IMR-90 (cell line): ENCODE measurements at regions not wholly inside any gene's neighbourhood (a gene's known extent, or its start where the extent isn't known, plus 50 kb on each side); places are given as distances from the start of the nearest gene placed in this dataset.

Experiments
- BHLHE40 ChIP-seq: fragments of 150-350 bp; IDR thresholded peaks from 2 replicates; pipeline ENCODE4 v1.6.1; 2016; ENCODE audit warnings: mild to moderate bottlenecking, low read depth, low read length
- CEBPB ChIP-seq: IDR thresholded peaks from 2 replicates; pipeline ENCODE4 v1.6.1; 2012; ENCODE audit warnings: low read depth, low read length, improper control_type of control experiment
- CHD1 ChIP-seq: IDR thresholded peaks from 2 replicates; pipeline ENCODE4 v1.6.1; 2012; ENCODE audit warnings: low read depth, low read length, improper control_type of control experiment
- MAFK ChIP-seq: IDR thresholded peaks from 2 replicates; pipeline ENCODE4 v1.6.1; 2012; ENCODE audit warnings: low read depth, low read length, improper control_type of control experiment
- MXI1 ChIP-seq: IDR thresholded peaks from 2 replicates; pipeline ENCODE4 v1.6.1; 2012; ENCODE audit warnings: low read depth, mild to moderate bottlenecking, low read length, moderate library complexity, borderline replicate concordance
- POLR2A ChIP-seq: IDR thresholded peaks from 2 replicates; pipeline ENCODE4 v1.6.1; 2012; ENCODE audit warnings: mild to moderate bottlenecking, low read depth, low read length
- RAD21 ChIP-seq: IDR thresholded peaks from 2 replicates; pipeline ENCODE4 v1.6.1; 2012; ENCODE audit warnings: low read length, improper control_type of control experiment
- RCOR1 ChIP-seq: IDR thresholded peaks from 2 replicates; pipeline ENCODE4 v1.6.1; 2012; ENCODE audit warnings: mild to moderate bottlenecking, low read length, improper control_type of control experiment; ENCODE audit not compliant: insufficient replicate concordance
- SMC3 ChIP-seq: fragments of 150-350 bp; IDR thresholded peaks from 2 replicates; pipeline ENCODE4 v1.6.1; 2016; ENCODE audit warnings: low read depth, mild to moderate bottlenecking, antibody characterized with exemption, low read length, moderate library complexity
- TF ChIP-seq, protein P1 (sequence below): conservative IDR thresholded peaks from 2 replicates; pipeline ENCODE4 v1.5.1; 2012; ENCODE audit warnings: mild to moderate bottlenecking, low read depth, low read length, improper control_type of control experiment
- TF ChIP-seq, protein P2 (sequence below): fragments of 150-350 bp; IDR thresholded peaks from 2 replicates; pipeline ENCODE4 v1.6.1; 2016; ENCODE audit warnings: low read depth, mild to moderate bottlenecking, low read length, moderate library complexity, borderline replicate concordance

DNA sequence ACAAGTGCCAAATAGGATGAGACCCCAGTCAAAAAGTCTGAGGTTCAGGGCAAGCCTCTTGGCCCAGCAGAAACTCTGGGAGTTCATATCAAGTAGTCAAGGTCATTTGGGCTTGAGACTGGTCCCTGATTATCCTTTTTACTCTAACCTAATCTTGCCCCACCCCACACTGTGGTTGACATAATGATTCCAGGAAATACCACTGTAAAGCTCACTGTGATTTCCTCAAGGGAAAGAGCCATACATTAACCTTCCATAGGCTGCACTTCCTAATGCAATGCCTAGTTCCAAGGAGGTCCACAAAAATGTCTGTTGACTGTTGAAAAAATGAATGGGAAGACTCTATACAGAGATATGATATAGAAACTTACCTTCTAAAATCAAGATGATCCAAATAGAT lies 52.9 kb upstream of the CHCHD3 start:
- TF ChIP-seq, protein P1, sequence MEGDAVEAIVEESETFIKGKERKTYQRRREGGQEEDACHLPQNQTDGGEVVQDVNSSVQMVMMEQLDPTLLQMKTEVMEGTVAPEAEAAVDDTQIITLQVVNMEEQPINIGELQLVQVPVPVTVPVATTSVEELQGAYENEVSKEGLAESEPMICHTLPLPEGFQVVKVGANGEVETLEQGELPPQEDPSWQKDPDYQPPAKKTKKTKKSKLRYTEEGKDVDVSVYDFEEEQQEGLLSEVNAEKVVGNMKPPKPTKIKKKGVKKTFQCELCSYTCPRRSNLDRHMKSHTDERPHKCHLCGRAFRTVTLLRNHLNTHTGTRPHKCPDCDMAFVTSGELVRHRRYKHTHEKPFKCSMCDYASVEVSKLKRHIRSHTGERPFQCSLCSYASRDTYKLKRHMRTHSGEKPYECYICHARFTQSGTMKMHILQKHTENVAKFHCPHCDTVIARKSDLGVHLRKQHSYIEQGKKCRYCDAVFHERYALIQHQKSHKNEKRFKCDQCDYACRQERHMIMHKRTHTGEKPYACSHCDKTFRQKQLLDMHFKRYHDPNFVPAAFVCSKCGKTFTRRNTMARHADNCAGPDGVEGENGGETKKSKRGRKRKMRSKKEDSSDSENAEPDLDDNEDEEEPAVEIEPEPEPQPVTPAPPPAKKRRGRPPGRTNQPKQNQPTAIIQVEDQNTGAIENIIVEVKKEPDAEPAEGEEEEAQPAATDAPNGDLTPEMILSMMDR: no peak
- TF ChIP-seq RCOR1: no peak
- no peak for TF ChIP-seq CHD1
- no peak for TF ChIP-seq POLR2A
- no peak for TF ChIP-seq MAFK
- TF ChIP-seq SMC3: no peak
- TF ChIP-seq CEBPB: no peak
- TF ChIP-seq MXI1: no peak
- no peak for TF ChIP-seq BHLHE40
- no peak for TF ChIP-seq RAD21
- TF ChIP-seq, protein P2, sequence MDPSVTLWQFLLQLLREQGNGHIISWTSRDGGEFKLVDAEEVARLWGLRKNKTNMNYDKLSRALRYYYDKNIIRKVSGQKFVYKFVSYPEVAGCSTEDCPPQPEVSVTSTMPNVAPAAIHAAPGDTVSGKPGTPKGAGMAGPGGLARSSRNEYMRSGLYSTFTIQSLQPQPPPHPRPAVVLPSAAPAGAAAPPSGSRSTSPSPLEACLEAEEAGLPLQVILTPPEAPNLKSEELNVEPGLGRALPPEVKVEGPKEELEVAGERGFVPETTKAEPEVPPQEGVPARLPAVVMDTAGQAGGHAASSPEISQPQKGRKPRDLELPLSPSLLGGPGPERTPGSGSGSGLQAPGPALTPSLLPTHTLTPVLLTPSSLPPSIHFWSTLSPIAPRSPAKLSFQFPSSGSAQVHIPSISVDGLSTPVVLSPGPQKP: no peak
